ENCODE measurements at regions not wholly inside any gene's neighbourhood (a gene's known extent, or its start where the extent isn't known, plus 50 kb on each side); places are given as distances from the start of the nearest gene placed in this dataset.
A peak's percentile ranks its signal among the peaks of the same experiment; 100 is the strongest.

DNA sequence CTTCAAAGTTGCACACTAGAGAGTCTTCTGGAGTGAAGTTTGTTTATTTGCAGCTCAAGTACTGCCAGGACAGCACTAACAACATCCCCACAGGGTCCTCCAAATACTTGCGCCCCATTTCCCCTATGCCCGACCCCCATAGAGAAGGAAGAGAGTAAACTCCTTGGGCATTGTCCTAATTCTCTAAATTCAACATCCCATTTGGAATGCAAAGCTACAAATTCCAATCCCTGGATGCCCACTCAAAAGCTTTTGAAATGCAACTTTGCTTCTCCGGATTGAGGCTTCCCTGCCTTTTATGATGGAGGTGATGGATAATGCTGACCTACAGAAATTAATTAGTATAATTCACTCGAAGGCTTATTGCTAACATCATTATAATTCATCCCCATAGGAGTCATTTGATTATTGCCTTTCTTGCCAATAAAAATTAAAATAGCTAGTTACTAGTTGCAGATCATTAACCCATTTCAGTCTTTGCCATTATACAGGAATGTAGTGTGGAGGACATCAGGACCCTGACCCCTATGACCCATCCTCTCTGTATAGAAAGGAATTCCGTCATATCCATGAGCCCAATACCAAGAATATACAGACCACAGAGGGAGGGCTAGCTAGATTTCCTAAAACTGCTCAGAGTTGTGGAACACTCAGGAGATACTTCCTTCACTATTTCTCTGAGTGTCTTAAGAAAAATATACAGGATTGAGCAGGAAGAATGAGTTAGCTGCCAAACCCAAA lies 277.6 kb downstream of the ZNF608 start:
- DNase-seq (ENCODE audit: low read depth), result no peak

GRCh38 chr5:124467745-124468144 lies 278.7 kb downstream of the ZNF608 start:
- DNase-seq (ENCODE audit: low read depth), result no peak

- no peak for DNase-seq (ENCODE audit: low read depth)
Observed at GRCh38 chr5:124466011-124466410, 280.4 kb downstream of the ZNF608 start.

DNA sequence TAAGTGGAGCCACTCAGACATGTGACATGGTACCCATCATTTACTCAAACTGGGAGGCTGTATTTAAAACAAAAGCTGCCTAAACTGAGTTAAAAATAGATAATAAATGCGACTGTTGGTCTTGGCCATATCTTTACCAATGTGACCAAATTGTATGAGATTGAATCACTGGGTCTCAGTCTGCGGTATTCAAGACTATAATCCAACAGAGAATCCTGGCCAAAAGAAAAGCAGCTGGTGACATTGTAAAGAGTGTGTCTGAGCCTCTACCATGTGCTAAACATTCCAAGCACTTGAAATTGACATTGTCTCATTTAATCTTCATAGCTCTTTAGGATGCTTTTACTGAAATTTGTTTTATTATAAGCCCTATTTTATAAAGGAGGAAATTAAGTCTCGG lies 282.6 kb downstream of the ZNF608 start:
- peak; percentile 15 for DNase-seq (ENCODE audit: low read depth)

DNA sequence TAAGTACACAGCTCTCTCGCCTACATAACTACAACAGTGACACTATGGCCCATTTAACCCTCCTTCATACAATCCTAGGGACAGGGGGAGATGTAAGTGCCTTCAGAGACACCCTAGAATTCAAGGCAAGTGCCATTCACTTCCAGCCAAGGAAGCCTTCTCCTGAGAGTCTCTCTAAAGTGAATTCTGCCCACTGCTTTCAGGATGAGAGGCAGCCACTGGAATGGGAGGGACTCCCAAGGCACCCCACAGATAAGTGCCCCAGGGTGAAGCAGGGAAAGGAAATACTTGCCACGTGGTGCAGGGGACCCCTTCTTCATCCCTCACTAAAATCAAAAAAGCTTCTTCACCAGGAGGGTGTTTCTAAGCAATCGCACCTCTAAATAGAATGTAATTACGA lies 283.7 kb downstream of the ZNF608 start:
- no peak for DNase-seq (ENCODE audit: low read depth)

- no peak for DNase-seq (ENCODE audit: low read depth)
Observed at GRCh38 chr5:124461941-124462340, 284.5 kb downstream of the ZNF608 start.

DNA sequence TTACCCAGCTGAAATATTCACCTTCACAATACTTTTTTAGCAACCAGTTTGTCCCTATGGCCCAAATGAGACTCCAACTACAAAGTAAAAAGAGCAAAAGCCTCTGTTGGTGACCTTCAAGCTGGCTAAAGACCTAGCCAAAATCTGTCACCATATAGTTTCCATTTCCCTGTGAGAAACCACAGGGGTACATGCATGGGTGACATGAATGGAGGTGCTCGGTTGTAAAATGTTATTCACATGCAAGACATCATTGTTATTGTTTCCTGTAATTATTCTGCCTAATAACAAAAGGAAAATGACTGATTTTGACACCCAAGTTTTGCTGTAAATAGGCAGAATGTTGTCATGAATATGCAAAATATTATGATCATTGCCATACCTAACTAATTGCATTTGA lies 285.3 kb downstream of the ZNF608 start:
- no peak for DNase-seq (ENCODE audit: low read depth)

GRCh38 chr5:124460642-124461041 lies 285.8 kb downstream of the ZNF608 start:
- no peak for DNase-seq (ENCODE audit: low read depth)

DNA sequence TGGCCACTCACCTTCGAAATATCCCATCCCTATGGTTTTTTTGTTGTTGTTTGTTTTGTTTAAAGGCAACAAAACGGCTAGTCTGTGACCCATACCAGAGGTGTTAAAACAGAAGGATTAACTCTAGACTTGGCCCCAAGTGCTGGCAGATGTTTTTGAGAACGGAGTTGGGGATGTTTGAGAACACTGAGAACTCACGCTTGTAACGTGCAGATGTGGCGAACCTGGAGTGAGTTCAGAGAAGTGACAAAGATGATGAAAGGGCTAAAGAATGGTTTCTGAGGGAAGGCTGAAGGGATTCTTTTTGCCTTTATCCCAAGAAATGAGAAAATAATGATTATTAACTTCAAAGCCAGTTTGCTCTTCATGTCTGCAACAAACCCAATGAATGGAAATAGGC lies 286.5 kb downstream of the ZNF608 start:
- no peak for DNase-seq (ENCODE audit: low read depth)

GRCh38 chr5:124457901-124458300 lies 288.5 kb downstream of the ZNF608 start:
- peak; percentile 66 for DNase-seq (ENCODE audit: low read depth)

DNA sequence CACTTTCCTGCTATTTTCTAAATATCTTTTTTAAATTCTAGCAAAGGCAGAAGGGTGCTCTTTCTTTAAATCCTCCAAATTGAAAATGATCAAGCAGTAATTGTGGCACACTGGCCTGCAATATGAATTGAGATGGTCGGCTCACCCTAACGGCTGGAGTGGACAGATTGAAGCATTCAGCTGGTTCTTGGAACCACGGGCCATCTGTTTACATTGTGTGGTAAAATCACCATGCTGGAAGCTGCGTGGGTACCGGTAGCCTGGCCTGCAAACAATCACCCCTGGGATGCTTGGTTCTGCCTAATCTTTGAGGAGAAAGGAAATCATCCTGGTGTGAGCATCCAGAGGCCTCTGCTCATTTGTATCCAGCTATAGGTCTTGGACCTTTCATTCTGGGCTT lies 289.3 kb downstream of the ZNF608 start:
- DNase-seq (ENCODE audit: low read depth), result no peak

DNA sequence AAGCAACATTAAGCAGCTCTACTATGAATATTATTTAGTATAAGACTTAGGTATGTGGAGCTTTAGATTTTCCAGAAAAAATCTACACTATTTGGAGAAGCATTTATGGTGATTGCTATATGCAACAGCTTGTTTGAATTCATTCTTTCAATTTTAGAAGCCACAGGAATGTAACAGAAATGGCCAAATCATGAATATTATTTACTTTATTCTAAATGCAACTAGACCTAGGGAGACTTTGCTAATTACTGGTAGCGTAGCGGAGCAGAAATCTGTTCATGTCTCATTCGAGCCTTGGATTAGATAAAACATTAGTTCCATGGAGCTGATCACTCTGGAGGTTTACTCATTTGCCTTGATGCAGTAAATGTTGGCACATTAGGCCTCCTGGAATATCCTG lies 290.2 kb downstream of the ZNF608 start:
- DNase-seq (ENCODE audit: low read depth), result no peak

- DNase-seq (ENCODE audit: low read depth), result no peak
Observed at GRCh38 chr5:124454081-124454480, 292.4 kb downstream of the ZNF608 start.

GRCh38 chr5:124453221-124454051 lies 293.0 kb downstream of the ZNF608 start:
- peak; percentile 75 for DNase-seq (ENCODE audit: low read depth)

DNA sequence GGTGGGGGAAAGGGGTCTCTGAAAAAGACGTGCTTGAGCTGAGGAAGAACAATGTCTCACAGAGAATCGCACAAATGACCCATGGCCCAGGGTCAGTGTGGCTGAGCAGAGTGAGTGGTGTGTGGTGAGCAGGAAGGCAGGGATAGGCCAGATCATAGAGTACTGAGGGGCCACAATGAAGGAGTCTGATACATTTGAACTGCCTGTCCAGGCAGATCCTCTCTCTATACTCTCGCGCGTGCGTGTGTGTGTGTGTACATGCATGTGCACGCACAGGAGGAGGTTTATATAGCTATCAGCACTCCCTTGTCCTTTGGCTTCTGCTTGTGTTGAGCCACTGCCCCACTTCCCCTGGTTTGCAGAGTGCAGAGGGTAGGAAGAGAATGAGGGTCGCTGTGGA lies 294.0 kb downstream of the ZNF608 start:
- no peak for DNase-seq (ENCODE audit: low read depth)

DNA sequence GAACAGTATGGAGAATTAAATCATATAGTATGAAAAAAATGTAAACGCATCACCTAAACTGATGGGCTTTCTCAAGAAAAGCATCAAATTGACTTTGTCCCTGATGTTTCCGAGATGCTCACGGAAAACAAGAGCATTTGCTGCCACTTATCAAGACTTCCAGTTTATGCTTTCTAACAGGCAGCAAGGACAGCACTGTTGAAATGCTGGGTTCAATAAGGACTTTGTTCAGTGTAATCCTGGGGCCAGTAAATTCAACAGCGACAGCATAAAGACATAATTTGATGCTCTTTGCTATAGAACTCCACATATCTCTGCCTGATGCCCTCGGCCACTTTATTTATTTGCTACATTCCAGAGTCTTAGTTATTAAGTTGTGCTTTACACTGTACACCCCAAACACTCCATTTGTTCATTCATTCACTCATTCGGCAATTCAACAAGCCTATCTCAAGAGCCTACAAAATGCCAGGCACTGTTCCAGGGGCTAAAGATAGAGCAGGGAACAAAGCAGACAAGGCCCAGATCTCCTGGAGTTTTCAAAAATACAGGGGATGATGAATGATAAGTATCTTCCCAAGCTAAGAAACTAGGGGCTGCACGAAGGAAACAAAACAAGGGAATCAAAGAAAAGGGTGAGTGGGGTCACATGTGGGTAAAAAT lies 294.6 kb downstream of the ZNF608 start:
- no peak for DNase-seq (ENCODE audit: low read depth)

- DNase-seq (ENCODE audit: low read depth), result no peak
Observed at GRCh38 chr5:124446120-124446519, 300.3 kb downstream of the ZNF608 start.

DNA sequence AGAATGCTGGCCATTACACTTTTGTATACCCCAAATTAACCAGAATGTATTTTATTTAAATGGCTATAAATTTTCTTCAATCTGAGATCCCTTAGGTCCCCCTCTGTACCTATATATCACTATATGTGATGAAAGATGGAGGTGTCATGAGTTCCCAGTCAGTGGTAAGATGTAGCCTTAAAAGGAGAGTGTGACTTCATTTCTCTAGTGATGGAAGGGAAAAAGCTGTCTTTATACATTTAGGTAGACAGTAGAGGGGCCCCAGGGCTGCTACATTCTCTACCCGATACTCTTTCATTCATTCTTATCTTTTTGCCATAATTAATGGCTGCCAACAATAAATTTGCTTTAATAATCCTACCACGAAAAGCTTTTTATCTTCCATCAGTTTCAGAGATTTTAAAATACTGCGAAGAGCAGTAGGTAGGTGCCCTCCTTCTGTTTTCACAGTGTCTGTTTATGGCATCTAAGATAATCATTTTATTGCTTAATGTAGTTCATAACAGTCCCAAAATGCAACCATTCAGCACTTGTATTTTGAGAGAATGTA lies 301.3 kb downstream of the ZNF608 start:
- no peak for DNase-seq (ENCODE audit: low read depth)

- no peak for DNase-seq (ENCODE audit: low read depth)
Observed at GRCh38 chr5:124444147-124444775, 302.2 kb downstream of the ZNF608 start.

- DNase-seq (ENCODE audit: low read depth), result no peak
Observed at GRCh38 chr5:124440471-124440870, 306.0 kb downstream of the ZNF608 start.

GRCh38 chr5:124439609-124440008 lies 306.8 kb downstream of the ZNF608 start:
- DNase-seq (ENCODE audit: low read depth), result no peak

DNA sequence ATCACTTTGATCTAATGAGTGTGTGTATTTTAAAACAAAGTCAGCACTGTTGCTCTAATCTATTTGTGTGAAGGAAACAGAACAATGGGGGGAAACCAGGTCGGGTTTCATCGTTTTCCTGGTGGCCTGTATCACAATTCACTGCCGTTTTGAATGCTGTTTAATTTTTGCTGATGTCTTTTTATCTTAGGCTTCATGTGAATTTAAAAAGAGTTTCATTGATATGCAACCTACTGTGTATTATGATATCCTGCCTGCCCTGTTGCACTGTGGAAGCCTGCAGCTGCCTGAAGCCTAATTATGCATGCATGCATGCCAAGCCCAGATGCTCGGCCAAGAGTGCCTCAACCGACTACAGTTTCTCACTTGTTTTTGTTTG lies 307.5 kb downstream of the ZNF608 start:
- no peak for DNase-seq (ENCODE audit: low read depth)
